ENCODE measurements at regions not wholly inside any gene's neighbourhood (a gene's known extent, or its start where the extent isn't known, plus 50 kb on each side); places are given as distances from the start of the nearest gene placed in this dataset.

DNA sequence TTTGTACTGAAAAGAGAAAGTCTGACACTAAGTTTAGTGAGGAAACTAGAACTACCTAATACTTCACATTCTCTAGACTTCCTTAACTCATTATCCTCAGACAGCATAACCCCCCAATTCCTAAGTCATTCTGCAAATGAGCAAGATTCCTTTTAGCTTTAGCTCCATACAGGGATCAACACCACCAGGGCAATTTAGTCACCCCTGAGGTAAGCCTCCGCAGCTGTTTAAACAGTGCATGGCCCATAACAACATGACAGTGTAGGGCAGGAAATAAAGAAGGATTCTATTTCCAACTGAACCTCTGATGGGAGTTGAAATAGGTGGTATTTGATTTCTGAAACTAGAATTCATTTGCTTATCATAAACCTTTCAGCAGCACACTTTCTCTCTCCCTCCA, 112.8 kb upstream of the DKK2 start:
- no peak for DNase-seq (ENCODE audit: low spot score)
- no peaks in the 10 kb centered on the region for H3K36me3 ChIP-seq
- no peaks in the 10 kb centered on the region for H3K9me3 ChIP-seq
- TF ChIP-seq, protein P1, sequence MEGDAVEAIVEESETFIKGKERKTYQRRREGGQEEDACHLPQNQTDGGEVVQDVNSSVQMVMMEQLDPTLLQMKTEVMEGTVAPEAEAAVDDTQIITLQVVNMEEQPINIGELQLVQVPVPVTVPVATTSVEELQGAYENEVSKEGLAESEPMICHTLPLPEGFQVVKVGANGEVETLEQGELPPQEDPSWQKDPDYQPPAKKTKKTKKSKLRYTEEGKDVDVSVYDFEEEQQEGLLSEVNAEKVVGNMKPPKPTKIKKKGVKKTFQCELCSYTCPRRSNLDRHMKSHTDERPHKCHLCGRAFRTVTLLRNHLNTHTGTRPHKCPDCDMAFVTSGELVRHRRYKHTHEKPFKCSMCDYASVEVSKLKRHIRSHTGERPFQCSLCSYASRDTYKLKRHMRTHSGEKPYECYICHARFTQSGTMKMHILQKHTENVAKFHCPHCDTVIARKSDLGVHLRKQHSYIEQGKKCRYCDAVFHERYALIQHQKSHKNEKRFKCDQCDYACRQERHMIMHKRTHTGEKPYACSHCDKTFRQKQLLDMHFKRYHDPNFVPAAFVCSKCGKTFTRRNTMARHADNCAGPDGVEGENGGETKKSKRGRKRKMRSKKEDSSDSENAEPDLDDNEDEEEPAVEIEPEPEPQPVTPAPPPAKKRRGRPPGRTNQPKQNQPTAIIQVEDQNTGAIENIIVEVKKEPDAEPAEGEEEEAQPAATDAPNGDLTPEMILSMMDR (IDR thresholded peaks at IDR 0.05), result no peak
- H3K4me3 ChIP-seq, result no peak overlapping the region
- H3K27me3 ChIP-seq, result no peaks in the 10 kb centered on the region
- H3K27ac ChIP-seq, result no peak overlapping the region
- no peaks in the 10 kb centered on the region for H3K4me1 ChIP-seq

DNA sequence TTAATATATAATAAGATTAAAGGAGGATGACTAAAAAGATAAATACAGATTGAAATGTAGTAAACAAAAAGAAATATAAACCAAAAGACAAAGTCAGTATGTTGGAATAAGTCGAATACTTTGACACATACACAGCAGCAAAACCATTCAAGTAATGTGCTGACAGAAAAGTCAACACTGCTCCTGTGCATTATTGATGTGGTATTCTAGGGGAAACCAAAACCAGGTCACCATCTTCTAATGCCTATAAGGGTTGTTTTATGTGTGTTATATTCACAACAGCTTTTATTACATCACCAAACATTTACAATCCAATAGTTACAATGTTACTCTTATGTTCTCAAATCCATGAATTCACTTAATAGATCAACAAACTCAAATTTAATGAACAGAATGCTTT, 111.8 kb upstream of the DKK2 start:
- Histone ChIP-seq H3K4me3 (no peak overlapping the region), H3K36me3 (no peaks in the 10 kb centered on the region), H3K4me1 (no peaks in the 10 kb centered on the region), H3K27me3 (no peaks in the 10 kb centered on the region), H3K27ac (no peak overlapping the region), H3K9me3 (no peaks in the 10 kb centered on the region)
- TF ChIP-seq, protein P1 (IDR thresholded peaks at IDR 0.05), result no peak
- DNase-seq (ENCODE audit: low spot score), result no peak

DNA sequence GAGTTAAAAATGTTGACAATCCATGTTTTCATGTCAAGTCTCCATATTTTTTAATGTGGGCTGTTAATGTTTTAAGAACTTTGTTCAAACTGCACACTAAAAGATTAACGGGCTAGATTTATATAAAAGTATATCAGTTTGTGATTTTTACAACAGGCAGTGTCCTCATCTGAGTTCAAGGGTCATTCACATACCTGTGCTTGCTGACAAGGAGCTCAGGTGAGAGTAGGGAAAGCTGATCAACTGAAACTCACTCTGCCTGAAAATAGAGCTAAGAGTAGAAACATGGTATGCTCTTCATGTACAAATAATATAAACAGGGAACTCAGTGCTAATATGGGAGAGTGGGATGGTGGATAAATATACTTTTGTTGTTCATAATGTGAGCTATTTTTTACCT, 102.3 kb upstream of the DKK2 start:
- TF ChIP-seq, protein P1 (IDR thresholded peaks at IDR 0.05), result no peak
- DNase-seq (ENCODE audit: low spot score), result no peak
- Histone ChIP-seq H3K4me3 (no peak overlapping the region), H3K4me1 (no peaks in the 10 kb centered on the region), H3K9me3 (no peaks in the 10 kb centered on the region), H3K27ac (no peak overlapping the region), H3K27me3 (no peaks in the 10 kb centered on the region), H3K36me3 (no peaks in the 10 kb centered on the region)

DNA sequence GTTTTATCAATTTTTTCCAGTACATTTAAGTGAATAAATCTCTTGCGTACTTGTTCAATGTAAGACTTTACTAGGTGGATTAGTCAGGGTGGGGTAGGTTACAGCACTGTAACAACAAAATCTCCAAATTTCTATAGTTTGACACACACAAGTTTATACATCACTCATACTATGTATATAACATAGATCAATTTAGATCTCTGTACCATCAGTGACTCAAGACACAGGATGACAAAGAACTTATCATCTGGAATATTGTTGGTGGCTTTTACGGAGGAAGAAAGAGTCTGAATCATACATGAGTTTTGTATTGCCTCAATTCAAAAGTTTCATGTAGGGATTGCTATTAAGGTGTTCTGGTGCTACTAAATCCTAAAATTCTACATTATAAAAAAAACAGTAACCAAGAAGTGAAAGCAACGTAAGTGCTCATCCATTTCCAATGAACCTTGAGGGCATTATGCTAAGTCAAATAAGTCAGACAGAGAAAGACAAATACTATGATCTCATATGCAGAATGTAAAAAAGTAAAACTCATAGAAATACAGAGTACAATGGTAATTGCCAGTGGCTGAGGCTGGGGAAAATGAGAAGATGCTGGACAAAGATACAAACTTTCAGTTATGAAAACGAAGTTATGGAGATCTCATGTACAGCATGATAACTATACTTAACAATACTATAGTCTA, 98.0 kb upstream of the DKK2 start:
- DNase-seq (ENCODE audit: low spot score), result no peak
- TF ChIP-seq, protein P1 (IDR thresholded peaks at IDR 0.05), result no peak
- Histone ChIP-seq H3K4me3 (no peak overlapping the region), H3K4me1 (no peaks in the 10 kb centered on the region), H3K27ac (no peak overlapping the region), H3K27me3 (no peaks in the 10 kb centered on the region), H3K9me3 (no peaks in the 10 kb centered on the region), H3K36me3 (no peaks in the 10 kb centered on the region)

DNA sequence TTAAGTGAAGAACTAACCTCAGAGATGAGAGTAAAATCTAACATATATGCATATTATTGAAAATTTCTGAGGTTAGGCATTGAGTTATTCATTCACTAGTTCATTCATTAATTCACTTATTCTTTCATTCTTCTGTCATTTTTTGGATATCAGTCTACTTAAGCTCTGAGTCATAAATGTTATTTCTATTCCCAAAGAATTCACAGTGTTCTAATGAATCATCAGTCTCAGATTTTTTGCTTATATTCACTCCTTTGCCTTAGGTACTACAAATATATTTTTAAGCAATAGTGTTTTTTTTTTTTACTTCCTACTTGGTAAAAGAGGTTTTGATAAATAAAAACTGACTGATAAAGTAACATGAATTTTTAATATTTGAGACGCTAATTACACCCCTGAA, 95.2 kb upstream of the DKK2 start:
- Histone ChIP-seq H3K4me1 (no peaks in the 10 kb centered on the region), H3K4me3 (no peak overlapping the region), H3K9me3 (no peaks in the 10 kb centered on the region), H3K27me3 (no peaks in the 10 kb centered on the region), H3K36me3 (no peaks in the 10 kb centered on the region), H3K27ac (no peak overlapping the region)
- TF ChIP-seq, protein P1 (IDR thresholded peaks at IDR 0.05), result no peak
- no peak for DNase-seq (ENCODE audit: low spot score)

DNA sequence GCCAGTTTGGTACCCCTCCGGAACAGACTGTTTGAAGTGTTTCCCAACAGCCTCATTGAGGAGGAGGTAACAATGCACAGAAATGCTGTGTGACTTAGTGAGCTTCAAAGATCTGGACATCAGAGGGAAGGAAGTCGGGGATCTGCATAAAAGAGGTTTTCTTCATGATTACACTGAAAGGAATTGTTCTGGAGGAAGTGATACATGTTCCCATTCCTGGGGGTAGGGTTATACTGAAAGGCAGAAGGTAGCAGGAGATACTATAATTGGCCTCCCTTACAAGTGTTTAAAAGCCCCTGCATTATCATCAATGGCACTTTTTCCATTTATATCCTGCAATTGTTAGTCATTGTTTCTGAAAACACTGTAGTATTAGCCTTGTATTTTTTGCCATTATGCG, 94.0 kb upstream of the DKK2 start:
- TF ChIP-seq, protein P1 (IDR thresholded peaks at IDR 0.05), result no peak

More for the DNA sequence above, 94.0 kb upstream of the DKK2 start:
- Histone ChIP-seq H3K9me3 (no peaks in the 10 kb centered on the region), H3K4me3 (no peak overlapping the region), H3K36me3 (no peaks in the 10 kb centered on the region), H3K27me3 (no peaks in the 10 kb centered on the region), H3K4me1 (no peaks in the 10 kb centered on the region), H3K27ac (no peak overlapping the region)
- DNase-seq (ENCODE audit: low spot score), result no peak
